Spleen (tissue), 7 donors: ENCODE measurements at regions not wholly inside any gene's neighbourhood (a gene's known extent, or its start where the extent isn't known, plus 50 kb on each side); places are given as distances from the start of the nearest gene placed in this dataset.
"Not testable (repeated sequence)": the region's sequence is repeated elsewhere in the genome, so short reads cannot be mapped to it uniquely, and the experiment has no call there.

Experiments used
- POLR2A ChIP-seq, 3 donors: fragments of 450-650 bp; IDR thresholded peaks; one replicate each; pipeline ENCODE4 v1.5.1; 2017; ENCODE audit warnings: antibody characterized with exemption in 3 of 3, mild to moderate bottlenecking in 1 of 3
- TF ChIP-seq, protein P1 (sequence below), 11 experiments: fragments of 200-600 bp in 7 of 11; fragments of 450-650 bp in 4 of 11; sonication (generic) in 4 of 11; IDR thresholded peaks in 8 of 11; conservative IDR thresholded peaks in 3 of 11; 1 replicate in 7 of 11; 2 replicates in 4 of 11; pipeline versions ENCODE4 v1.4.0 to v1.8.0; 2016 to 2021; ENCODE audit warnings: antibody characterized with exemption in 11 of 11, inconsistent platforms in 4 of 11, mild to moderate bottlenecking in 1 of 11
- donor health status: DM: no; HTN: no; CAD: no; lungs with moderate emphysema.
- donor health status: DM: no; HTN: no; CAD: no.
- donor health status: DM: no; HTN: no; CAD: no.

- TF ChIP-seq, protein P1, sequence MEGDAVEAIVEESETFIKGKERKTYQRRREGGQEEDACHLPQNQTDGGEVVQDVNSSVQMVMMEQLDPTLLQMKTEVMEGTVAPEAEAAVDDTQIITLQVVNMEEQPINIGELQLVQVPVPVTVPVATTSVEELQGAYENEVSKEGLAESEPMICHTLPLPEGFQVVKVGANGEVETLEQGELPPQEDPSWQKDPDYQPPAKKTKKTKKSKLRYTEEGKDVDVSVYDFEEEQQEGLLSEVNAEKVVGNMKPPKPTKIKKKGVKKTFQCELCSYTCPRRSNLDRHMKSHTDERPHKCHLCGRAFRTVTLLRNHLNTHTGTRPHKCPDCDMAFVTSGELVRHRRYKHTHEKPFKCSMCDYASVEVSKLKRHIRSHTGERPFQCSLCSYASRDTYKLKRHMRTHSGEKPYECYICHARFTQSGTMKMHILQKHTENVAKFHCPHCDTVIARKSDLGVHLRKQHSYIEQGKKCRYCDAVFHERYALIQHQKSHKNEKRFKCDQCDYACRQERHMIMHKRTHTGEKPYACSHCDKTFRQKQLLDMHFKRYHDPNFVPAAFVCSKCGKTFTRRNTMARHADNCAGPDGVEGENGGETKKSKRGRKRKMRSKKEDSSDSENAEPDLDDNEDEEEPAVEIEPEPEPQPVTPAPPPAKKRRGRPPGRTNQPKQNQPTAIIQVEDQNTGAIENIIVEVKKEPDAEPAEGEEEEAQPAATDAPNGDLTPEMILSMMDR (IDR thresholded peaks at IDR 0.05 in 8 of 11, conservative IDR thresholded peaks at IDR 0.05 in 3 of 11), result not testable (repeated sequence)
- TF ChIP-seq POLR2A (IDR thresholded peaks at IDR 0.05), result not testable (repeated sequence)
Measured at GRCh38 chr14:28252124-28252523, 514.5 kb upstream of the FOXG1 start.
